Small intestine (tissue), 7 donors: ENCODE measurements at regions not wholly inside any gene's neighbourhood (a gene's known extent, or its start where the extent isn't known, plus 50 kb on each side); places are given as distances from the start of the nearest gene placed in this dataset.

Experiments used
- DNase-seq, 2 donors: peaks; one replicate each; pipeline versions ENCODE4 v3.0.0 to v3.0.0-alpha.2; 2013
- FAIRE-seq: peaks from 2 replicates; lab custom pipeline; 2012; peaks lifted over from hg19 to GRCh38; lab: Jason Lieb, UNC
- H3K27ac ChIP-seq, 3 donors: one replicate each; pipeline ENCODE4 v1.5.1; 2013; ENCODE audit warnings: low read length in 2 of 3, mild to moderate bottlenecking in 2 of 3, control low read depth in 1 of 3, inconsistent platforms in 1 of 3, low read depth in 1 of 3, moderate library complexity in 1 of 3
- H3K27me3 ChIP-seq, 3 donors: one replicate each; pipeline ENCODE4 v1.6.1; 2013; ENCODE audit warnings: low read length in 3 of 3, inconsistent platforms in 1 of 3; ENCODE audit not compliant: control insufficient read depth in 3 of 3, insufficient read depth in 3 of 3
- H3K36me3 ChIP-seq, 3 donors: one replicate each; pipeline ENCODE4 v1.6.1; 2013; ENCODE audit warnings: low read length in 3 of 3, inconsistent platforms in 1 of 3, low read depth in 1 of 3, mild to moderate bottlenecking in 1 of 3, moderate library complexity in 1 of 3; ENCODE audit not compliant: control insufficient read depth in 3 of 3, insufficient read depth in 2 of 3
- H3K4me1 ChIP-seq, 3 donors: one replicate each; pipeline ENCODE4 v1.6.1; 2013; ENCODE audit warnings: low read length in 2 of 3, inconsistent platforms in 1 of 3, low read depth in 1 of 3, mild to moderate bottlenecking in 1 of 3, moderate library complexity in 1 of 3; ENCODE audit not compliant: control insufficient read depth in 3 of 3, insufficient read depth in 2 of 3
- H3K4me3 ChIP-seq, 3 donors: one replicate each; pipeline ENCODE4 v1.5.1; 2013; ENCODE audit warnings: low read length in 3 of 3, control low read depth in 1 of 3, inconsistent platforms in 1 of 3, low read depth in 1 of 3, mild to moderate bottlenecking in 1 of 3, moderate library complexity in 1 of 3
- H3K9me3 ChIP-seq, 2 donors: one replicate each; pipeline ENCODE4 v1.6.1; 2013; ENCODE audit warnings: low read depth in 1 of 2, low read length in 1 of 2; ENCODE audit not compliant: control insufficient read depth in 2 of 2, insufficient read depth in 1 of 2
- WGBS, 3 donors: extraction: QIAGEN DNeasy Blood & Tissue Kit; methylation state at CpG; one replicate each; pipeline ENCODE4 v1.1.7; 2013; 5-methylcytosine and 5-hydroxymethylcytosine counted together
- donor health status: healthy with polysubstance abuse.
- donor health status: control.
- donor health status: control.
- donor health status: Bipolar disorder and iron deficiency.
- donor health status: healthy.

- H3K36me3 ChIP-seq, result no peaks in the 10 kb centered on the region
- no peak overlapping the region for H3K27ac ChIP-seq
- no peaks in the 10 kb centered on the region for H3K27me3 ChIP-seq
- no peak overlapping the region for H3K4me3 ChIP-seq
- WGBS, 3 donors, result 89 to 99% (median 95%) methylated on average over 3 of the region's 3 CpGs
- peaks cover 0 to under 1% (median 0%) of the 10 kb centered on the region in 3 donors for H3K4me1 ChIP-seq
- H3K9me3 ChIP-seq, result no peaks in the 10 kb centered on the region
- DNase-seq (no peak), FAIRE-seq (no peak)
Measured at GRCh38 chr2:8267048-8267447, 414.8 kb upstream of the ID2 start.

DNA sequence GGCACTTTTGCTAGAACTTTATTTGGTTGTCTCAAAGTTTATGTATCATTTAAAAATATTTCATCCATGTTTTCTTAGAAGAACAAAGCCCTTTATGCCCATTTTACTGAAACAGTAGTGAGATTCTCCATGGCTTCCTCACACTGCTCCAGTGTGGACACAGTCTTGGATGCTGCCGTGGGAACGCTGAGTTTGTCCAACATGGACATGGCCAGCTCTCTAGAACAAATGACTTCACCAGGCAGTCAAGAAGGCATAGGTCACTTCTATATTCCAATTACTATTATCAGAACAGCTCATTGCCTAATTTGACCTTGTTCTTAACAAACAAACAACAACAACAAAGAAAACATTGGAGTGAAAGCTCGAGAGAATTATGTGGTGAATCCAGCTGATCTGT lies 414.1 kb upstream of the ID2 start:
- Histone ChIP-seq H3K4me3 (no peak overlapping the region), H3K27ac (no peak overlapping the region), H3K27me3 (no peaks in the 10 kb centered on the region), H3K36me3 (no peaks in the 10 kb centered on the region), H3K9me3 (no peaks in the 10 kb centered on the region), H3K4me1 (no peaks in the 10 kb centered on the region)
- WGBS, 3 donors, result 85 to 91% (median 87%) methylated on average over 3 of the region's 3 CpGs
- FAIRE-seq, result no peak
- DNase-seq, result no peak

DNA sequence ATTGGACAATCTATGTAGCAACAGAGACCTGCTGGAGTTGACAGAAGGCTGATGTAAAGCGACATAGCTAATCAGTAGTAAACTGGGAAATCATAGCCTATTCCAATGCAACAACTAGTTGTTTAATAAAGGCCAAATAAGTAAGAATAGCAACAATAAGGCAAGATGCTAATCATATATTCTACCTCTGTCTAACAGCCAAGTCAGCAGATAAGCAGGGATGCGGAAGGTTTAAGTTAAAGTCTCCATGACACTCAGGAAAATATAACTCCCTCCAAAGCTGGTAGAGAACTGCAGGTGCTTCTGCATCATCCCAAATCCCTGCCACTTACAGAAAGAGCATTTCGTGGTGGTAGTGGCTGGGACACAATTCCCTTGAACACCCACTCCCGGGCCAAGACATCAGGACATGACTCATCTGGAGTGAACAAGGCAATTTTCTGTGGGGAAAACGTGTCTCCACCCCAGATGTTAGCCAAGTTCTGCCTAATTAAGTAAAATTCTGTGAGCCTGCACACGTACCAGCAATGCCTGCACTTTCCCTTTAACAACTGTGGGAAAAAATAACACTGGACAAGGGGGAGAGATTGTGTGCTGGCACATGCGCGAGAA lies 413.6 kb upstream of the ID2 start:
- Histone ChIP-seq H3K9me3 (no peaks in the 10 kb centered on the region), H3K27me3 (no peaks in the 10 kb centered on the region), H3K36me3 (no peaks in the 10 kb centered on the region), H3K27ac (no peak overlapping the region), H3K4me3 (no peak overlapping the region), H3K4me1 (no peaks in the 10 kb centered on the region)
- FAIRE-seq, result no peak
- 68 to 73% (median 72%) methylated on average over 8 of the region's 8 CpGs for WGBS, 3 donors
- DNase-seq, result no peak

DNA sequence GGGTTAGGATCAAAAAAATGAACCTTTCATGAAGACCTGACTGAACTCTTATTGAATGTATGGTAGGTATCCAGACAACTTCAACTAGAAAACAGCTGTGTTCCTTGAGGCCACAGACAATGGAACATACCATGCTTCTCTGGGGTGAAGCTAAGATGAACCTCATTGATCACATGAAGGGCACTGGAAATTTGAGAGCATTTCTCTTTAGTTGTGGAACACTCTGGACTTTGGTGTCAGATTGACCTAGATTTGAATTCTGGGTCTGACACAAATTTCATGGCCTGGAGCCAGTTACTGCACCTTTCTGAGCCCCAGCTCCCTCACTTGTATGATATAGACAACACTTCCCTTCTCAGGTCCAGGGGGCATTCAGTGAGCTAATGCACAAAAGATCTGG lies 411.2 kb upstream of the ID2 start:
- no peak overlapping the region for H3K27ac ChIP-seq
- no peaks in the 10 kb centered on the region for H3K4me1 ChIP-seq
- DNase-seq, result no peak
- H3K36me3 ChIP-seq, result no peaks in the 10 kb centered on the region
- no peak for FAIRE-seq
- no peak overlapping the region for H3K4me3 ChIP-seq
- no peaks in the 10 kb centered on the region for H3K27me3 ChIP-seq
- no peaks in the 10 kb centered on the region for H3K9me3 ChIP-seq

DNA sequence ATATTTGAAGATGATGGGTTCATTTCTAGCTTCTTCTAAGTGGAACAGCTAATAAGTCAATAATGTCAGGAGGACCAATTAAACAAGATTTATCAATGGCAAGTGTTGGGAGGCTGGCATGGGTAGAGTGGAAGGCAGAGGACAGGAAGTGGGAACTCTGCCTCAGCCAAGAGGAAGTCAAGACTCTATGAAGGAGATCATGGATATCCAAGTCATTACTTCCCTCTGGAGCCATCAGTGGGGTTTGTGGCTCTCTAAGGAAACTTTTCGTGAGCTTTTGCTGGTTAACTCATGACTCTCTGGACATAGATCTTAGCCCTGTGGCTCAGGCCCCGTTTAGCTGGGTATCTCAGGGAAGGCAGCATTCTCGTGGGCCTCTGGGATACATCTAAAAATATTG lies 410.4 kb upstream of the ID2 start:
- Histone ChIP-seq H3K9me3 (no peaks in the 10 kb centered on the region), H3K36me3 (no peaks in the 10 kb centered on the region), H3K27me3 (no peaks in the 10 kb centered on the region), H3K4me1 (no peaks in the 10 kb centered on the region), H3K27ac (no peak overlapping the region), H3K4me3 (no peak overlapping the region)
- DNase-seq, result no peak
- WGBS, 3 donors, result 85 to 93% (median 91%) methylated on average over 3 of the region's 3 CpGs
- FAIRE-seq, result no peak

DNA sequence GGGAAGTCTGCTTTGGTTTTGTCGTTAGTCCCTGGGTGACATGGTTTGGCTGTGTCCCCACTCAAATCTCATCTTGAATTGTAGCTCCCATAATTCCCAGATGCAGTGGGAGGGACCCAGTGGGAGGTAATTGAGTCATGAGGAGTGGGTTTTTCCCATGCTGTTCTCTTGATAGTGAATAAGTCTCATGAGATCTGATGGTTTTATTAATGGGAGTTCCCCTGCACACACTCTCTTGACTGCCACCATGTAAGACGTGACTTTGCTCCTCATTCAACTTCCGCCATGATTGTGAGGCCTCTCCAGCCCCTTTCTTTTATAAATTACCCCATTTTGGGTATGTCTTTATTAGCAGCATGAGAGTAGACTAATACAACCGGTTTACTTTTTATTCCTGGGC lies 405.8 kb upstream of the ID2 start:
- no peaks in the 10 kb centered on the region for H3K36me3 ChIP-seq
- H3K4me1 ChIP-seq, result peaks cover 0 to 2% (median 0%) of the 10 kb centered on the region in 3 donors
- DNase-seq, result no peak
- no peak overlapping the region for H3K27ac ChIP-seq
- 90 to 96% (median 94%) methylated on average over 4 of the region's 4 CpGs for WGBS, 3 donors
- no peak overlapping the region for H3K4me3 ChIP-seq
- H3K27me3 ChIP-seq, result no peaks in the 10 kb centered on the region
- no peaks in the 10 kb centered on the region for H3K9me3 ChIP-seq
- no peak for FAIRE-seq

DNA sequence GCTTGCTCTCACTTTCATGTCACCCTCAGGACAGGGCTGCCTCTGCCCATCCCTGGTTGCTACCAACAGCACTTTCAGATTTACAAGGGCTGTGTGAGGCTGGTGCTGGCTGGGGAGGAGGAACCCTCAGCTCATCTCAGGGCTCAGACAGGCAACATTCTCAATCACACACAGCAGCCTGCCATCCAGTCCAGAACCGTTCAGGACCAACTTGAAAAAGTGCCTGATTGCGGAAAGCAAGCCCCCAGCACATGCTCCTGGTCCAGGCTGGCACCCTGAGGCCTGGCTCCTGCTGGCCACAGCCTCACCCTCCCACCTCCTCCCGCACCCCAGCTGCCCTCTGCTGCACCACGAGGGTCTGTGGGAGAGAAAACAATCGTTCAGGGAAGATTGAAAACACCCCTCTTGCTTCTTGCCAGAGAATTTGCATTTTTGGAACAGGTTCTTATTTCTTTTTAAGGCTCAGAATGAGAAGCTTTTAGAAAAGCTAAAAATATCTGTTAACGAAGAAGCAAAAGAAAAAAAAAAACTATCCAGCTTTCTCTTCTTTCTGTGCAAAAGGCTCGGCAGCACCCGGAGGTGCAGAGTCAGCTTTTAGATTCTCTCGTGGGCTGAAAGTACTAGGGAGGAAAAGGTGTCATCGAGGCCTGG lies 403.8 kb upstream of the ID2 start:
- DNase-seq, result no peak

GRCh38 chr2:8278709-8279354 lies 403.0 kb upstream of the ID2 start:
- Histone ChIP-seq H3K27me3 (no peaks in the 10 kb centered on the region), H3K9me3 (no peaks in the 10 kb centered on the region), H3K27ac (no peak overlapping the region), H3K36me3 (no peaks in the 10 kb centered on the region), H3K4me3 (no peak overlapping the region), H3K4me1 (peaks cover 0 to 17% (median 0%) of the 10 kb centered on the region in 3 donors)
- FAIRE-seq (no peak), DNase-seq (no peak)
- 88 to 90% (median 89%) methylated on average over 10 of the region's 10 CpGs for whole genome bisulfite sequencing, 3 donors

More for the DNA sequence above, 403.8 kb upstream of the ID2 start:
- Histone ChIP-seq H3K27me3 (no peaks in the 10 kb centered on the region), H3K4me3 (no peak overlapping the region), H3K4me1 (peaks cover 0 to 17% (median 0%) of the 10 kb centered on the region in 3 donors), H3K27ac (no peak overlapping the region), H3K36me3 (no peaks in the 10 kb centered on the region), H3K9me3 (no peaks in the 10 kb centered on the region)
- FAIRE-seq, result no peak
- 64 to 84% (median 82%) methylated on average over 10 of the region's 10 CpGs for WGBS, 3 donors
